ENCODE measurements at regions not wholly inside any gene's neighbourhood (a gene's known extent, or its start where the extent isn't known, plus 50 kb on each side); places are given as distances from the start of the nearest gene placed in this dataset.

- TF ChIP-seq CTCF (conservative IDR thresholded peaks at IDR 0.05) (peak; percentile 34), ZFX (IDR thresholded peaks at IDR 0.05) (no peak)
Observed at GRCh38 chr15:79208179-79208578, 74.3 kb upstream of the ANKRD34C start.
